Esophagus squamous epithelium (tissue), 5 donors: ENCODE measurements at regions not wholly inside any gene's neighbourhood (a gene's known extent, or its start where the extent isn't known, plus 50 kb on each side); places are given as distances from the start of the nearest gene placed in this dataset.

ENCODE experiments used
- DNase-seq: peaks from one replicate; lab custom pipeline; 2025; lab: John Stamatoyannopoulos, UW
- H3K27ac ChIP-seq, 4 donors: fragments of 200-600 bp; sonication (generic); one replicate each; pipeline ENCODE4 v1.5.1; 2016 to 2019; ENCODE audit warnings: mild to moderate bottlenecking in 1 of 4
- H3K27me3 ChIP-seq, 4 donors: fragments of 200-600 bp; sonication (generic); 1 replicate in 3 of 4; 2 replicates in 1 of 4; pipeline versions ENCODE4 v1.5.1 to v1.6.0; 2017 to 2021; ENCODE audit warnings: antibody characterized with exemption in 1 of 4
- H3K36me3 ChIP-seq, 3 donors: fragments of 200-600 bp; sonication (generic); one replicate each; pipeline ENCODE4 v1.5.1; 2016 to 2019
- H3K4me1 ChIP-seq, 3 donors: fragments of 200-600 bp; sonication (generic); one replicate each; pipeline ENCODE4 v1.5.1; 2017 to 2019
- H3K4me3 ChIP-seq, 4 donors: fragments of 200-600 bp; sonication (generic); 1 replicate in 3 of 4; 2 replicates in 1 of 4; pipeline ENCODE4 v1.5.1; 2016 to 2019; ENCODE audit warnings: mild to moderate bottlenecking in 2 of 4, moderate library complexity in 1 of 4
- H3K9me3 ChIP-seq, 3 donors: fragments of 200-600 bp; sonication (generic); one replicate each; pipeline ENCODE4 v1.5.1; 2016 to 2019
- CTCF ChIP-seq, 6 experiments: fragments of 450-650 bp in 4 of 6; fragments of 200-600 bp in 2 of 6; sonication (generic) in 2 of 6; IDR thresholded peaks; one replicate each; pipeline ENCODE4 v1.5.1; 2016 to 2019; ENCODE audit warnings: antibody characterized with exemption in 6 of 6, mild to moderate bottlenecking in 4 of 6, moderate library complexity in 4 of 6
- POLR2A ChIP-seq, 4 donors: fragments of 450-650 bp; IDR thresholded peaks; one replicate each; pipeline ENCODE4 v1.6.1; 2017; ENCODE audit warnings: antibody characterized with exemption in 4 of 4, mild to moderate bottlenecking in 4 of 4, moderate library complexity in 3 of 4
- WGBS, 2 donors: methylation state at CpG; one replicate each; pipeline ENCODE4 v1.1.5; 2018; 5-methylcytosine and 5-hydroxymethylcytosine counted together
- intact Hi-C: fragments of 100-400 bp; cut with DNase I; formaldehyde crosslinking; loops from one replicate; pipeline ENCODE4 v1.15.0; 2022
- donor health status: DM: yes; HTN: yes; CAD: no.

GRCh38 chr2:224104668-224105386 is 65.7 kb upstream of the SERPINE2 start:
- H3K4me3 ChIP-seq = no peak overlapping the region
- WGBS, 2 donors = 57 to 100% methylated on average over 1 of the region's 1 CpG
- no peaks in the 10 kb centered on the region for H3K27me3 ChIP-seq
- no peaks in the 10 kb centered on the region for H3K36me3 ChIP-seq
- no peak for DNase-seq
- H3K27ac ChIP-seq = no peak overlapping the region
- intact Hi-C loops = no loop called here
- peaks cover 0 to 6% (median 0%) of the 10 kb centered on the region in 3 donors for H3K4me1 ChIP-seq
- no peak for TF ChIP-seq POLR2A (IDR thresholded peaks at IDR 0.05)
- no peak for TF ChIP-seq CTCF (IDR thresholded peaks at IDR 0.05)
- no peaks in the 10 kb centered on the region for H3K9me3 ChIP-seq

- H3K4me1 ChIP-seq = peaks cover 0 to 6% (median 0%) of the 10 kb centered on the region in 3 donors
- no peaks in the 10 kb centered on the region for H3K36me3 ChIP-seq
- no peak overlapping the region for H3K4me3 ChIP-seq
- H3K27ac ChIP-seq = no peak overlapping the region
- H3K27me3 ChIP-seq = no peaks in the 10 kb centered on the region
- no peak for DNase-seq
- intact Hi-C loops = no loop called here
- TF ChIP-seq CTCF (IDR thresholded peaks at IDR 0.05) (no peak), POLR2A (IDR thresholded peaks at IDR 0.05) (no peak)
- WGBS, 2 donors = 81 to 83% methylated on average over 5 of the region's 5 CpGs
- no peaks in the 10 kb centered on the region for H3K9me3 ChIP-seq
Measured at GRCh38 chr2:224103651-224104050, 64.6 kb upstream of the SERPINE2 start.

GRCh38 chr2:224102991-224103390 is 63.9 kb upstream of the SERPINE2 start:
- DNase-seq = no peak
- no peaks in the 10 kb centered on the region for H3K9me3 ChIP-seq
- H3K27me3 ChIP-seq = no peaks in the 10 kb centered on the region
- no peak overlapping the region for H3K27ac ChIP-seq
- intact Hi-C loops = no loop called here
- WGBS, 2 donors = 41 to 65% methylated on average over 1 of the region's 1 CpG
- no peaks in the 10 kb centered on the region for H3K36me3 ChIP-seq
- H3K4me1 ChIP-seq = peaks cover 0 to 6% (median 0%) of the 10 kb centered on the region in 3 donors
- TF ChIP-seq CTCF (IDR thresholded peaks at IDR 0.05) (no peak), POLR2A (IDR thresholded peaks at IDR 0.05) (no peak)
- H3K4me3 ChIP-seq = no peak overlapping the region

GRCh38 chr2:224101820-224102630 is 62.9 kb upstream of the SERPINE2 start:
- peaks cover 0 to 5% (median 0%) of the 10 kb centered on the region in 4 donors for H3K27me3 ChIP-seq
- 30 to 33% methylated on average over 4 of the region's 4 CpGs for WGBS, 2 donors
- H3K27ac ChIP-seq = peak overlapping the region in 1 of 4 donors; percentile 57
- H3K36me3 ChIP-seq = no peaks in the 10 kb centered on the region
- H3K4me3 ChIP-seq = no peak overlapping the region
- TF ChIP-seq POLR2A (IDR thresholded peaks at IDR 0.05) (no peak), CTCF (IDR thresholded peaks at IDR 0.05) (no peak)
- peaks cover 0 to 6% (median 0%) of the 10 kb centered on the region in 3 donors for H3K4me1 ChIP-seq
- H3K9me3 ChIP-seq = no peaks in the 10 kb centered on the region
- intact Hi-C loops = no loop called here
- no peak for DNase-seq
